Spleen (tissue), 11 donors: ENCODE measurements at regions not wholly inside any gene's neighbourhood (a gene's known extent, or its start where the extent isn't known, plus 50 kb on each side); places are given as distances from the start of the nearest gene placed in this dataset.

Experiments
- DNase-seq: peaks from one replicate; pipeline ENCODE4 v3.0.0-alpha.2; 2020
- H3K27ac ChIP-seq, 8 donors: fragments of 200-600 bp; sonication (generic) in 7 of 8; 1 replicate in 4 of 8; 2 replicates in 4 of 8; pipeline versions ENCODE4 v1.5.0 to v1.8.0; 2016 to 2021; ENCODE audit warnings: inconsistent platforms in 4 of 8, mild to moderate bottlenecking in 4 of 8, moderate library complexity in 1 of 8
- H3K27me3 ChIP-seq, 7 donors: fragments of 200-600 bp; sonication (generic) in 6 of 7; replicated peaks in 1 of 7; 1 replicate in 4 of 7; 2 replicates in 3 of 7; pipeline versions ENCODE4 v1.5.0 to v1.8.0; 2016 to 2021; ENCODE audit warnings: inconsistent platforms in 3 of 7, mild to moderate bottlenecking in 1 of 7
- H3K36me3 ChIP-seq, 6 donors: fragments of 200-600 bp; sonication (generic) in 5 of 6; 1 replicate in 4 of 6; 2 replicates in 2 of 6; pipeline versions ENCODE4 v1.5.0 to v1.8.0; 2016 to 2021; ENCODE audit warnings: inconsistent platforms in 2 of 6
- H3K4me1 ChIP-seq, 6 donors: fragments of 200-600 bp; sonication (generic) in 5 of 6; 1 replicate in 3 of 6; 2 replicates in 3 of 6; pipeline versions ENCODE4 v1.5.0 to v1.8.0; 2016 to 2021; ENCODE audit warnings: inconsistent platforms in 3 of 6
- H3K4me3 ChIP-seq, 8 donors: fragments of 200-600 bp; sonication (generic) in 7 of 8; 1 replicate in 4 of 8; 2 replicates in 4 of 8; pipeline versions ENCODE4 v1.5.0 to v1.8.0; 2016 to 2021; ENCODE audit warnings: inconsistent platforms in 4 of 8, mild to moderate bottlenecking in 4 of 8, moderate library complexity in 2 of 8
- H3K9me3 ChIP-seq, 8 donors: fragments of 200-600 bp; sonication (generic) in 7 of 8; 1 replicate in 4 of 8; 2 replicates in 4 of 8; pipeline versions ENCODE4 v1.5.0 to v1.8.0; 2016 to 2021; ENCODE audit warnings: inconsistent platforms in 4 of 8
- CTCF ChIP-seq, 11 experiments: fragments of 200-600 bp in 7 of 11; fragments of 450-650 bp in 4 of 11; sonication (generic) in 4 of 11; IDR thresholded peaks in 8 of 11; conservative IDR thresholded peaks in 3 of 11; 1 replicate in 7 of 11; 2 replicates in 4 of 11; pipeline versions ENCODE4 v1.4.0 to v1.8.0; 2016 to 2021; ENCODE audit warnings: antibody characterized with exemption in 11 of 11, inconsistent platforms in 4 of 11, mild to moderate bottlenecking in 1 of 11
- POLR2A ChIP-seq, 3 donors: fragments of 450-650 bp; IDR thresholded peaks; one replicate each; pipeline ENCODE4 v1.5.1; 2017; ENCODE audit warnings: antibody characterized with exemption in 3 of 3, mild to moderate bottlenecking in 1 of 3
- POLR2AphosphoS5 ChIP-seq, 3 donors: sonication (generic); formaldehyde crosslinking; IDR thresholded peaks; one replicate each; pipeline ENCODE4 v1.5.1; 2017; ENCODE audit warnings: antibody characterized with exemption in 3 of 3
- WGBS, 5 donors: extraction: QIAGEN DNeasy Blood & Tissue Kit in 3 of 5; methylation state at CpG; one replicate each; pipeline versions ENCODE4 v1.1.5 to v1.1.7; 2013 to 2018; 5-methylcytosine and 5-hydroxymethylcytosine counted together
- intact Hi-C: fragments of 100-400 bp; cut with DNase I; formaldehyde crosslinking; loops from one replicate; pipeline ENCODE4 v1.15.0; 2023; ENCODE audit warnings: low total_unique reads
- donor health status: healthy with polysubstance abuse.
- donor health status: DM: no; HTN: no; CAD: no; lungs with moderate emphysema.
- donor health status: DM: no; HTN: no; CAD: no.
- donor health status: Bipolar disorder and iron deficiency.
- donor health status: healthy.
- donor health status: DM: no; HTN: no; CAD: no.
- donor health status: DM: yes; HTN: yes; CAD: no.

GRCh38 chr2:19132967-19133366 lies 225.5 kb downstream of the OSR1 start:
- WGBS, 5 donors = 88 to 96% (median 94%) methylated on average over 2 of the region's 2 CpGs
- intact Hi-C loops = no loop called here
- Histone ChIP-seq H3K4me1 (no peaks in the 10 kb centered on the region), H3K27ac (no peak overlapping the region), H3K9me3 (peaks cover 0 to 6% (median 0%) of the 10 kb centered on the region in 8 donors), H3K36me3 (no peaks in the 10 kb centered on the region), H3K4me3 (no peak overlapping the region), H3K27me3 (no peaks in the 10 kb centered on the region)
- no peak for DNase-seq
- TF ChIP-seq POLR2A (IDR thresholded peaks at IDR 0.05) (no peak), POLR2AphosphoS5 (IDR thresholded peaks at IDR 0.05) (no peak), CTCF (IDR thresholded peaks at IDR 0.05 in 8 of 11, conservative IDR thresholded peaks at IDR 0.05 in 3 of 11) (no peak)

- peaks cover 0 to 6% (median 0%) of the 10 kb centered on the region in 8 donors for H3K9me3 ChIP-seq
- no peak for DNase-seq
- no peaks in the 10 kb centered on the region for H3K27me3 ChIP-seq
- H3K27ac ChIP-seq = no peak overlapping the region
- 69 to 89% (median 74%) methylated on average over 5 of the region's 5 CpGs for WGBS, 5 donors
- intact Hi-C loops = no loop called here
- TF ChIP-seq CTCF (IDR thresholded peaks at IDR 0.05 in 8 of 11, conservative IDR thresholded peaks at IDR 0.05 in 3 of 11) = no peak
- TF ChIP-seq POLR2AphosphoS5 (IDR thresholded peaks at IDR 0.05) = no peak
- TF ChIP-seq POLR2A (IDR thresholded peaks at IDR 0.05) = no peak
- H3K4me3 ChIP-seq = no peak overlapping the region
- no peaks in the 10 kb centered on the region for H3K4me1 ChIP-seq
- no peaks in the 10 kb centered on the region for H3K36me3 ChIP-seq
Observed at GRCh38 chr2:19131871-19132270, 226.6 kb downstream of the OSR1 start.

- TF ChIP-seq CTCF (IDR thresholded peaks at IDR 0.05 in 8 of 11, conservative IDR thresholded peaks at IDR 0.05 in 3 of 11) (no peak), POLR2AphosphoS5 (IDR thresholded peaks at IDR 0.05) (no peak), POLR2A (IDR thresholded peaks at IDR 0.05) (no peak)
- intact Hi-C loops = no loop called here
- DNase-seq = no peak
- Histone ChIP-seq H3K36me3 (no peaks in the 10 kb centered on the region), H3K4me1 (no peaks in the 10 kb centered on the region), H3K27me3 (no peaks in the 10 kb centered on the region), H3K9me3 (no peaks in the 10 kb centered on the region), H3K27ac (no peak overlapping the region), H3K4me3 (no peak overlapping the region)
- 57 to 91% (median 69%) methylated on average over 4 of the region's 4 CpGs for WGBS, 5 donors
Observed at GRCh38 chr2:19128148-19128547, 230.3 kb downstream of the OSR1 start.

GRCh38 chr2:19127616-19128015 lies 230.8 kb downstream of the OSR1 start:
- 79 to 89% (median 80%) methylated on average over 3 of the region's 3 CpGs for WGBS, 5 donors
- Histone ChIP-seq H3K27me3 (no peaks in the 10 kb centered on the region), H3K4me3 (no peak overlapping the region), H3K4me1 (no peaks in the 10 kb centered on the region), H3K9me3 (no peaks in the 10 kb centered on the region), H3K36me3 (no peaks in the 10 kb centered on the region), H3K27ac (no peak overlapping the region)
- DNase-seq = no peak
- TF ChIP-seq CTCF (IDR thresholded peaks at IDR 0.05 in 8 of 11, conservative IDR thresholded peaks at IDR 0.05 in 3 of 11) = no peak
- no peak for TF ChIP-seq POLR2A (IDR thresholded peaks at IDR 0.05)
- no peak for TF ChIP-seq POLR2AphosphoS5 (IDR thresholded peaks at IDR 0.05)
- intact Hi-C loops = no loop called here
